Right atrium auricular region (tissue), 2 donors: ENCODE measurements at regions not wholly inside any gene's neighbourhood (a gene's known extent, or its start where the extent isn't known, plus 50 kb on each side); places are given as distances from the start of the nearest gene placed in this dataset.
"Not testable (repeated sequence)": the region's sequence is repeated elsewhere in the genome, so short reads cannot be mapped to it uniquely, and the experiment has no call there.

Experiments used
- DNase-seq: peaks from one replicate; pipeline ENCODE4 v3.0.0-alpha.2; 2019; ENCODE audit warnings: low spot score
- H3K27ac ChIP-seq, 2 donors: fragments of 200-600 bp; sonication (generic); 1 replicate in 1 of 2; 2 replicates in 1 of 2; pipeline ENCODE4 v1.5.1; 2016 to 2019
- H3K27me3 ChIP-seq, 2 donors: fragments of 200-600 bp; sonication (generic); one replicate each; pipeline versions ENCODE4 v1.5.1 to v1.6.0; 2017 to 2019
- H3K36me3 ChIP-seq: fragments of 200-600 bp; sonication (generic); one replicate; pipeline ENCODE4 v1.5.1; 2016
- H3K4me1 ChIP-seq, 2 donors: fragments of 200-600 bp; sonication (generic); one replicate each; pipeline versions ENCODE4 v1.5.1 to v1.6.0; 2017 to 2019
- H3K4me3 ChIP-seq, 2 donors: fragments of 200-600 bp; sonication (generic); 1 replicate in 1 of 2; 2 replicates in 1 of 2; pipeline ENCODE4 v1.5.1; 2017 to 2019; ENCODE audit warnings: mild to moderate bottlenecking in 1 of 2, moderate library complexity in 1 of 2
- H3K9me3 ChIP-seq, 2 donors: fragments of 200-600 bp; sonication (generic); one replicate each; pipeline ENCODE4 v1.5.1; 2019
- TF ChIP-seq, protein P1 (sequence below), 2 donors: fragments of 200-600 bp; sonication (generic); IDR thresholded peaks; one replicate each; pipeline ENCODE4 v1.5.1; 2019; ENCODE audit warnings: antibody characterized with exemption in 2 of 2

DNA sequence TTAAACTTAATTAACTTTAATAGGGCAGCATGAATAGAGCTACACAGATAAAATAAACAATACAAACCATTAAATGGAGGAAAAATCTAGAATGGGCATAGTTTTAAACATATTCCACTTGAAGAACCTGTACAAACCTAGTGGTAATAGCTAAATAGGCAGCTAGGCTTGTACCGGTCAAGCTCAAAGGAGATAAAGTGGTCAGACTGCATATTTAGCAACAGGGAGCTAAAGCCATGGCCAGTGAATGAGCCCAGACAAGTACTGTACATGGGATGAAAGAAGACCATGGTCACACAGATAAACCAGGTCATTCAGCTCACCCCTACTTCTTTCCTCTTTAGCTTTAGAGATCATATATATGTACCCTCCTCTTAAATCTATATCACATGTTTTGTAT lies 186.6 kb upstream of the KRR1 start:
- DNase-seq = no peak
- TF ChIP-seq, protein P1, sequence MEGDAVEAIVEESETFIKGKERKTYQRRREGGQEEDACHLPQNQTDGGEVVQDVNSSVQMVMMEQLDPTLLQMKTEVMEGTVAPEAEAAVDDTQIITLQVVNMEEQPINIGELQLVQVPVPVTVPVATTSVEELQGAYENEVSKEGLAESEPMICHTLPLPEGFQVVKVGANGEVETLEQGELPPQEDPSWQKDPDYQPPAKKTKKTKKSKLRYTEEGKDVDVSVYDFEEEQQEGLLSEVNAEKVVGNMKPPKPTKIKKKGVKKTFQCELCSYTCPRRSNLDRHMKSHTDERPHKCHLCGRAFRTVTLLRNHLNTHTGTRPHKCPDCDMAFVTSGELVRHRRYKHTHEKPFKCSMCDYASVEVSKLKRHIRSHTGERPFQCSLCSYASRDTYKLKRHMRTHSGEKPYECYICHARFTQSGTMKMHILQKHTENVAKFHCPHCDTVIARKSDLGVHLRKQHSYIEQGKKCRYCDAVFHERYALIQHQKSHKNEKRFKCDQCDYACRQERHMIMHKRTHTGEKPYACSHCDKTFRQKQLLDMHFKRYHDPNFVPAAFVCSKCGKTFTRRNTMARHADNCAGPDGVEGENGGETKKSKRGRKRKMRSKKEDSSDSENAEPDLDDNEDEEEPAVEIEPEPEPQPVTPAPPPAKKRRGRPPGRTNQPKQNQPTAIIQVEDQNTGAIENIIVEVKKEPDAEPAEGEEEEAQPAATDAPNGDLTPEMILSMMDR (IDR thresholded peaks at IDR 0.05) = no peak
- Histone ChIP-seq H3K9me3 (no peaks in the 10 kb centered on the region), H3K36me3 (no peaks in the 10 kb centered on the region), H3K4me1 (no peaks in the 10 kb centered on the region), H3K27me3 (no peaks in the 10 kb centered on the region), H3K4me3 (no peak overlapping the region), H3K27ac (no peak overlapping the region)

DNA sequence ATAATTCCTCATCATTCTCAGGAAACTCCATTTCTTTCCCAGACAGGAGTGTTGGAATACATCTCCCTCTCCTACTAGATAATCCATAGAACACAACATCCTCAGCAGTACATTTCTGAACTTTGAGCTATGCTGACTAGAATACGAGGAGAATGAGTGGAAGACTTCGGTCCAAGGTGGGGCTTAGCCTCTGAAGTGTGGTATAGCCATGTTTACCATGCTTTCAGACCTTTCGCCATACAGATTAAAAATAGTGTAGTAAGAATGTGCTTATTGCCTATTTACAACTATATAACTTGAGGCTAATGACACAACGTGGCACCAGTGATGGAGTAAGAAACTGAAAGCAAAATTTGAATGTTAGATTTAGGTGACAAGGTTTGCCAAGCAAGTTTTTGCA lies 184.5 kb upstream of the KRR1 start:
- H3K4me1 ChIP-seq = no peaks in the 10 kb centered on the region
- TF ChIP-seq, protein P1 (IDR thresholded peaks at IDR 0.05) = no peak
- DNase-seq = no peak
- H3K4me3 ChIP-seq = no peak overlapping the region
- H3K36me3 ChIP-seq = no peaks in the 10 kb centered on the region
- no peak overlapping the region for H3K27ac ChIP-seq
- H3K9me3 ChIP-seq = no peaks in the 10 kb centered on the region
- no peaks in the 10 kb centered on the region for H3K27me3 ChIP-seq

DNA sequence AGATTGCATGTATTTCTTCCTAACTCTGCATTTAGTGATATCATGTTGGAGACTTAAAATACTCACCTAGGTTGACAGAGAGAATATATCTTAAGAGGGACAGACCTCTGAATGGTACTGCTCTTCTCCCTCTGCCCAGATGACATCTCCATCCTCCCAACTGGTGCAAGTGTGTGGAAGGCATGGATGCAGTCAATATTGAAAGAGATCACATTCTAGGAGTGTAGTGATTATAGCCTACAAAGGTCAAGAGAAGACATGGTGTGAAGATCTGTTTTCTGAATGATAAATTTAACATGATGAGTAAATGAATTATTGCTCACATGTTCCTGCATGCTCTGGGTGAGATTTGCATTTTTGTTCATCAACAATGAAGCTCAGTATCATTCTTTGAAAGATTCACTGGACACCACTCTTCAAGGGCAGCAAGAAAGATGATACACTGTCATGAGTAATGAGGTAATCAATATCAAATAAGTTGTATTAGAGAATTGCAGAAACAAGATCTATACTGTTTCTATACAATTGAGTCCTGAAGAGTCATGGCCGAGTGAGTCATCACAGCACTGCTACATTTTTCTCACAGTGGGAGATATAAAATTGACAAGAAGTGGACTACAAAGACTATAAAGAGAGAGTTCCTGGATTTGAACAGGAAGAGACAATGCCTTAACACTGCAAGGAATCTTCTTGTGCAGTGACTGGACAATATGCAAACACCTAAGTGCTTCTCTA lies 183.3 kb upstream of the KRR1 start:
- no peaks in the 10 kb centered on the region for H3K27me3 ChIP-seq
- TF ChIP-seq, protein P1 (IDR thresholded peaks at IDR 0.05) = no peak

DNA sequence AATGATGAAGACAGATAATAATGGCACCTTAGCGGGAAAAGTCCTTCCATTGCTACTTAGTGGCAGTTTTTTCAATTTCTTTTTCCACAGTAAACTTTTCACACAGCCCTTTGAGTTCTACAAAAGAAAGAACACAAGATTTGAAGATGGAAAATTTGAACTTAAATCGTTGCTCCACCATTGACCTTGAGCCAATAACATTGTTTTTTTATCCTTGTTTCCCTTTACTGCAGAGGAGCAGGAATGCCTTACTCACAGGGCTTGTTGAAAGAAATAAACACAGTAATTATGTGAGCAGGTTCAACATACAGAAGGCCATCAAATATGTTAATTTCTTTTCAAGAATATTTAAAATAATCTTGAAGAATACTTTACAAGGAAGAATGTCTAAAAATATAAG lies 181.5 kb upstream of the KRR1 start:
- Histone ChIP-seq H3K27ac (no peak overlapping the region), H3K27me3 (no peaks in the 10 kb centered on the region), H3K9me3 (no peaks in the 10 kb centered on the region), H3K4me3 (no peak overlapping the region), H3K4me1 (no peaks in the 10 kb centered on the region), H3K36me3 (no peaks in the 10 kb centered on the region)
- no peak for DNase-seq
- TF ChIP-seq, protein P1 (IDR thresholded peaks at IDR 0.05) = no peak

More for the DNA sequence above, 183.3 kb upstream of the KRR1 start:
- no peaks in the 10 kb centered on the region for H3K4me1 ChIP-seq
- no peak overlapping the region for H3K4me3 ChIP-seq
- no peak overlapping the region for H3K27ac ChIP-seq
- DNase-seq = no peak
- H3K9me3 ChIP-seq = no peaks in the 10 kb centered on the region
- no peaks in the 10 kb centered on the region for H3K36me3 ChIP-seq

DNA sequence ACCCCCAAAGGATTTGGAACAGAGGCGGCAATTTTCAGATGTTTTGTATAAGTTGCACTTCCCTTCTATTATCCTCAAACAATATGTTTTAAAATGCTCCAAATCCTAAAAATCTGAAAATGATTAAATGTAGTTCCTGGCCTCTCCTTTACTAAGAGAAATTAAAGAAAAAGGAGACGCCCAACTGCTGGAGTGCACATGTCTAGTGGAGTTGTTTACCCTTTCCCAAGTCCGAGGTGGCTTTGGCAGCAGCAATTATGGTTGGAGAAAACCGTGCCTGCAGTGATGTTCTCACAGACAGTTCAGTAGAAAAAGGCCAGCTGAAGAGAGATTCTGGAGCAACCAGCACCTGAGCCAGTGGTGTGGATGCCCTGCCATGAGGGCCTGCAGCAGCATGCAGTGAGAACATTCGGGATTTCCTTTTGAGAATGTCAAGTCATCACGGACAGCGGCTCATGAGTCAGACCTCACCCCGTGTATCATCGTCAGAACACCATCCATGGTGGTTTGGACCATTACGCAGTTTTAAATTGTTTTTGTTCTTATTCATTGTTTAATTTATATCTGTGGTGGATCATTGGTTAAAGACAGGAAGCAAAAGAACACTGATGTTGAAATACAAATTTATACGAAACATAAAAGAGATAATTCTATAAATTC lies 179.0 kb upstream of the KRR1 start:
- no peak for DNase-seq
- H3K27ac ChIP-seq = no peak overlapping the region
- no peak overlapping the region for H3K4me3 ChIP-seq
- H3K36me3 ChIP-seq = no peaks in the 10 kb centered on the region
- H3K4me1 ChIP-seq = no peaks in the 10 kb centered on the region
- no peaks in the 10 kb centered on the region for H3K9me3 ChIP-seq
- TF ChIP-seq, protein P1 (IDR thresholded peaks at IDR 0.05) = no peak
- no peaks in the 10 kb centered on the region for H3K27me3 ChIP-seq

DNA sequence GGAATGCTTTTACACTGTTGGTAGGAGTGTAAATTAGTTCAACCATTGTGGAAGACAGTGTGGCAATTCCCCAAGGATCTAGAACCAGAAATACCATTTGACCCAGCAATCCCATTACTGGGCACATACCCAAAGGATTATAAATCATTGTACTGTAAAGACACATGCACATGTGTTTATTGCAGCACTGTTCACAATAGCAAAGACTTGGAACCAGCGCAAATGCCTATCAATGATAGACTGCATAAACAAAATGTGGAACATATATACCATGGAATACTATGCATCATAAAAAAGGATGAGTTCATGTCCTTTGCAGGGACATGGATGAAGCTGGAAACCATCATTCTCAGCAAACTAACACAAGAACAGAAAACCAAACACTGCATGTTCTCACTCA lies 174.8 kb upstream of the KRR1 start:
- not testable (repeated sequence) for H3K4me3 ChIP-seq, H3K27ac ChIP-seq, H3K36me3 ChIP-seq, H3K9me3 ChIP-seq, H3K27me3 ChIP-seq, H3K4me1 ChIP-seq, DNase-seq
